Mesenchymal stem cell (in vitro differentiated cells and primary cell): ENCODE measurements at regions not wholly inside any gene's neighbourhood (a gene's known extent, or its start where the extent isn't known, plus 50 kb on each side); places are given as distances from the start of the nearest gene placed in this dataset.

ENCODE experiments used
- DNase-seq: peaks from one replicate; pipeline ENCODE4 v3.0.0-alpha.2; 2013
- H2AFZ ChIP-seq: one replicate; pipeline ENCODE4 v1.6.1; 2013; ENCODE audit warnings: low read depth, mild to moderate bottlenecking, control low read depth, inconsistent platforms, low read length, moderate library complexity
- H2AK5ac ChIP-seq: 2 replicates; pipeline ENCODE4 v1.6.1; 2013; ENCODE audit warnings: low read length, moderate library complexity, mild to moderate bottlenecking, inconsistent platforms; ENCODE audit not compliant: severe bottlenecking
- H2BK120ac ChIP-seq: one replicate; pipeline ENCODE4 v1.6.1; 2013; ENCODE audit warnings: low read depth, mild to moderate bottlenecking, inconsistent platforms, low read length, moderate library complexity
- H2BK12ac ChIP-seq, 2 experiments: one replicate each; pipeline ENCODE4 v1.6.1; 2013; ENCODE audit warnings: inconsistent platforms in 2 of 2, low read length in 2 of 2, mild to moderate bottlenecking in 2 of 2, moderate library complexity in 2 of 2, control low read depth in 1 of 2
- H2BK15ac ChIP-seq: one replicate; pipeline ENCODE4 v1.6.1; 2013; ENCODE audit warnings: mild to moderate bottlenecking, low read depth, inconsistent platforms; ENCODE audit not compliant: poor library complexity, severe bottlenecking
- H2BK5ac ChIP-seq: 2 replicates; pipeline ENCODE4 v1.6.1; 2013; ENCODE audit warnings: low read depth, mild to moderate bottlenecking, low read length, control low read depth, inconsistent platforms; ENCODE audit not compliant: poor library complexity, severe bottlenecking
- H3K14ac ChIP-seq, 2 experiments: one replicate each; pipeline ENCODE4 v1.6.1; 2013; ENCODE audit warnings: inconsistent platforms in 2 of 2, low read length in 2 of 2, control low read depth in 1 of 2, mild to moderate bottlenecking in 1 of 2, moderate library complexity in 1 of 2
- H3K18ac ChIP-seq, 2 experiments: one replicate each; pipeline ENCODE4 v1.6.1; 2013; ENCODE audit warnings: inconsistent platforms in 2 of 2, low read length in 2 of 2, control low read depth in 1 of 2, low read depth in 1 of 2, mild to moderate bottlenecking in 1 of 2
- H3K23ac ChIP-seq, 2 experiments: one replicate each; pipeline ENCODE4 v1.6.1; 2013; ENCODE audit warnings: inconsistent platforms in 2 of 2, low read length in 2 of 2, mild to moderate bottlenecking in 2 of 2, moderate library complexity in 2 of 2, control low read depth in 1 of 2
- H3K27ac ChIP-seq: 2 replicates; pipeline ENCODE4 v1.5.1; 2013; ENCODE audit warnings: mild to moderate bottlenecking, moderate library complexity, low read length, control low read depth, inconsistent platforms; ENCODE audit not compliant: poor library complexity, severe bottlenecking
- H3K27me3 ChIP-seq, 2 experiments: 2 replicates each; pipeline versions ENCODE4 v1.6.1 to v1.7.0; 2013; ENCODE audit warnings: low read length in 2 of 2, mild to moderate bottlenecking in 2 of 2, moderate library complexity in 2 of 2, control low read depth in 1 of 2, inconsistent platforms in 1 of 2; ENCODE audit not compliant: control insufficient read depth in 1 of 2, insufficient read depth in 1 of 2
- H3K36me3 ChIP-seq, 2 experiments: 2 replicates each; pipeline versions ENCODE4 v1.6.1 to v1.7.0; 2013; ENCODE audit warnings: low read length in 2 of 2, control low read depth in 1 of 2, inconsistent platforms in 1 of 2, low read depth in 1 of 2, mild to moderate bottlenecking in 1 of 2; ENCODE audit not compliant: insufficient read depth in 2 of 2, control insufficient read depth in 1 of 2
- H3K4ac ChIP-seq, 2 experiments: one replicate each; pipeline ENCODE4 v1.6.1; 2013; ENCODE audit warnings: inconsistent platforms in 2 of 2, low read length in 2 of 2, mild to moderate bottlenecking in 2 of 2, moderate library complexity in 2 of 2, control low read depth in 1 of 2, low read depth in 1 of 2
- H3K4me1 ChIP-seq: 2 replicates; pipeline ENCODE4 v1.6.1; 2013; ENCODE audit warnings: low read depth, low read length, control low read depth; ENCODE audit not compliant: control insufficient read depth, insufficient read depth
- H3K4me2 ChIP-seq: 2 replicates; pipeline ENCODE4 v1.6.1; 2013; ENCODE audit warnings: low read length, mild to moderate bottlenecking, inconsistent platforms; ENCODE audit not compliant: poor library complexity, severe bottlenecking
- H3K4me3 ChIP-seq, 2 experiments: 2 replicates each; pipeline versions ENCODE4 v1.5.1 to v1.7.0; 2013; ENCODE audit warnings: low read length in 2 of 2, mild to moderate bottlenecking in 2 of 2, control low read depth in 1 of 2, low read depth in 1 of 2; ENCODE audit not compliant: insufficient read depth in 1 of 2
- H3K79me1 ChIP-seq: replicated peaks from 2 replicates; pipeline ENCODE4 v1.6.1; 2013; ENCODE audit warnings: mild to moderate bottlenecking, control low read depth, low read length, inconsistent platforms; ENCODE audit not compliant: poor library complexity, severe bottlenecking
- H3K9ac ChIP-seq: 2 replicates; pipeline ENCODE4 v1.7.0; 2013; ENCODE audit warnings: mild to moderate bottlenecking, low read length, moderate library complexity
- H3K9me3 ChIP-seq: 2 replicates; pipeline ENCODE4 v1.7.0; 2013; ENCODE audit warnings: mild to moderate bottlenecking, low read length; ENCODE audit not compliant: control insufficient read depth
- H4K8ac ChIP-seq: one replicate; pipeline ENCODE4 v1.6.1; 2013; ENCODE audit warnings: inconsistent platforms, mild to moderate bottlenecking, low read length, moderate library complexity
- H4K91ac ChIP-seq: one replicate; pipeline ENCODE4 v1.6.1; 2013; ENCODE audit warnings: mild to moderate bottlenecking, low read length, inconsistent platforms
- WGBS: methylation state at CpG from one replicate; pipeline ENCODE4 v1.1.7; 2013; ENCODE audit warnings: mixed read lengths; 5-methylcytosine and 5-hydroxymethylcytosine counted together

DNA sequence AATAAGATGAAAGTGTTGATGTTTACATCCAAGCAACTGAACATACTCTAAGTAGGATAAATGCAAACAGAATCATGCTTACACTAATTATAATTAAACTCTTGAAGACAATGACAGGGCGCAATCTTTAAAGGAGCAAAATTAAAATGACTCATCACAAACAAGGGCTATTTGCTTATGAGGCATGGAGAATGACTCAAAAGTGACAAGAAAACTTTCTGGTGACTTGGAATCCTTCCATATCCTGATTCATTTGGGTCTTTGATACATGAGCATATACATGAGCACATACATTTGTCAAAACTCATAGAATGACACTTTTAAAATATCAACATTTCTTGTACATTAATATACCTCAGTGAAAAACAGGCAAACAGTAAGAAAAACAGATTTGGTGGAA, 1632.3 kb downstream of the KCNT2 start:
- H3K79me1 ChIP-seq, result no peaks in the 10 kb centered on the region
- H2AK5ac ChIP-seq, result no peak overlapping the region
- H2BK120ac ChIP-seq, result no peak overlapping the region
- no peak overlapping the region for H3K4ac ChIP-seq
- no peak overlapping the region for H3K9ac ChIP-seq
- H3K4me3 ChIP-seq, result no peak overlapping the region
- H2BK5ac ChIP-seq, result no peak overlapping the region
- no peaks in the 10 kb centered on the region for H3K36me3 ChIP-seq
- no peak overlapping the region for H3K27ac ChIP-seq
- WGBS, result 100% methylated on average over 1 of the region's 1 CpG
- H2AFZ ChIP-seq, result no peak overlapping the region
- H4K8ac ChIP-seq, result no peak overlapping the region
- no peaks in the 10 kb centered on the region for H3K4me1 ChIP-seq
- no peak overlapping the region for H3K4me2 ChIP-seq
- no peak overlapping the region for H3K18ac ChIP-seq
- H3K23ac ChIP-seq, result no peak overlapping the region
- no peak for DNase-seq
- no peak overlapping the region for H2BK12ac ChIP-seq
- H3K27me3 ChIP-seq, result no peaks in the 10 kb centered on the region
- no peak overlapping the region for H4K91ac ChIP-seq
- H2BK15ac ChIP-seq, result no peak overlapping the region
- H3K9me3 ChIP-seq, result peaks cover 13% of the 10 kb centered on the region
- H3K14ac ChIP-seq, result no peak overlapping the region

DNA sequence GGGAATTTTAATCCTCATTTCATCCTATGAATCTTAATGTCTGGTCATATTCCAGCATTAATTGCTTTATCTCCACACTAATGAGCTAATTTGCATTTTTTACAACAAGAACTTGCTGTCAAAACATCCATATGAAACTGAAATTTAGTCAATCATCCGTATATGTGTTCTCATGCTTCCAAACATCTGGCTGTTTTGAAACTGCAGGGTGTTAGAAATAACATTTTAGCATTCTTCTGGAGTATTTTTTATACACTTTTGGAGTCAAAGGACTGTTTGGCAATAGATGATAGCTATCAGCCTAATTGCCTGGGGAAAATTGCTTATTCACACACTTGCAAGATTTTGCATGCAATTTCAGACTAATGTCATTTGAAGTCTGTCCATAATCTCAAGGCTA, 1639.3 kb downstream of the KCNT2 start:
- Histone ChIP-seq H3K9me3 (peaks cover 7% of the 10 kb centered on the region), H4K91ac (no peak overlapping the region), H3K27ac (no peak overlapping the region), H3K36me3 (no peaks in the 10 kb centered on the region), H2AK5ac (no peak overlapping the region), H2BK5ac (no peak overlapping the region), H3K79me1 (no peaks in the 10 kb centered on the region), H3K4me2 (no peak overlapping the region), H2AFZ (no peak overlapping the region), H2BK120ac (no peak overlapping the region), H3K4me1 (no peaks in the 10 kb centered on the region), H3K23ac (no peak overlapping the region), H3K4me3 (no peak overlapping the region), H4K8ac (no peak overlapping the region), H3K9ac (no peak overlapping the region), H2BK12ac (no peak overlapping the region), H2BK15ac (no peak overlapping the region), H3K27me3 (no peaks in the 10 kb centered on the region), H3K4ac (no peak overlapping the region), H3K14ac (no peak overlapping the region), H3K18ac (no peak overlapping the region)
- WGBS, result no CpG with 5 or more reads among the region's 1 CpG
- no peak for DNase-seq

DNA sequence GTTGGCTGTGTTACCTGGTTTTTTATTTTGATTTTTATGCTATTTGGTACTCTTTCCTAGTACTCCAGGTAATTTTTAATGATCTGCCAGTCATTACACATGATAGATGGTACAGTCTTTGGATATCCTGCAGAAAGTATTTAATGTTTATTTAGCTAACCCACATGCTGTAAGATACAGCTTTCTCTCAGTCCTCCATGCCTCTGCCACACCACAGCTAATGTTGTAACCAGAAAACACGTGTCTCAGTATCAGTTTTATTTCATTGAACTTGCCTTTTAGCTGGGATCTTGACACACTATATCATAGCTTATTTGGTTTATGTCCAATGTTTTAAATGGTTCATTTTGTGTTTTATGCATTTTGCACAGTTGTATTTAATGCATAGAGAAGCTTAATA, 1648.4 kb downstream of the KCNT2 start:
- H2BK15ac ChIP-seq, result no peak overlapping the region
- H3K4me1 ChIP-seq, result no peaks in the 10 kb centered on the region
- no peak for DNase-seq
- no peak overlapping the region for H2AFZ ChIP-seq
- H4K8ac ChIP-seq, result no peak overlapping the region
- H3K14ac ChIP-seq, result no peak overlapping the region
- no peak overlapping the region for H3K4me2 ChIP-seq
- no peaks in the 10 kb centered on the region for H3K79me1 ChIP-seq
- H3K36me3 ChIP-seq, result no peaks in the 10 kb centered on the region
- no peaks in the 10 kb centered on the region for H3K27me3 ChIP-seq
- H2BK120ac ChIP-seq, result no peak overlapping the region
- no peak overlapping the region for H3K4me3 ChIP-seq
- no CpG with 5 or more reads among the region's 1 CpG for WGBS
- H3K9ac ChIP-seq, result no peak overlapping the region
- no peak overlapping the region for H2BK12ac ChIP-seq
- H3K27ac ChIP-seq, result no peak overlapping the region
- H4K91ac ChIP-seq, result no peak overlapping the region
- peaks cover 15% of the 10 kb centered on the region for H3K9me3 ChIP-seq
- H3K18ac ChIP-seq, result no peak overlapping the region
- H3K4ac ChIP-seq, result no peak overlapping the region
- H2BK5ac ChIP-seq, result no peak overlapping the region
- no peak overlapping the region for H3K23ac ChIP-seq
- no peak overlapping the region for H2AK5ac ChIP-seq

DNA sequence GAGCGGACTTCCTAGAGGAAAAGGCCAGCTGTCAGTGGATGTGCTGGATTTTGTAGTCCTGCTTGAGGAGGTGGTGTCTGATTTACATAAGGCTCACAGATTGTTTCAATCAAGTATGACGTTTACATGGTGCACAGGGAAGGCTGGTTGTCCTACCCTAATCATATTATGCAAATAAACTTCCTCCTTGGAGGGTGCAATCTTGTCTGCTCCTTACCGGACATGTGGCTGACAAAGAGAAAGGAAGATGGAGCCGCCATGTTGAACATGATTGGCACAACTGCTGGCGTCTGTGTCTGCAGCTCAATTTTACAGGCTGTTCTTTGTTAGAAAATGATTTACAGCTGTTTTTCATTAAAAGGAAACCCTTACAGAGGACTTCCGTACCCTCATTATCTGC, 1656.1 kb downstream of the KCNT2 start:
- no peak overlapping the region for H4K8ac ChIP-seq
- WGBS, result 68% methylated on average over 5 of the region's 6 CpGs
- H3K9ac ChIP-seq, result no peak overlapping the region
- no peak overlapping the region for H4K91ac ChIP-seq
- H3K18ac ChIP-seq, result no peak overlapping the region
- H2BK15ac ChIP-seq, result no peak overlapping the region
- no peak overlapping the region for H2BK12ac ChIP-seq
- H2BK120ac ChIP-seq, result no peak overlapping the region
- H3K4ac ChIP-seq, result no peak overlapping the region
- no peak overlapping the region for H2AFZ ChIP-seq
- no peak overlapping the region for H3K14ac ChIP-seq
- no peak for DNase-seq
- no peak overlapping the region for H2BK5ac ChIP-seq
- no peak overlapping the region for H3K4me2 ChIP-seq
- no peak overlapping the region for H3K4me3 ChIP-seq
- no peaks in the 10 kb centered on the region for H3K36me3 ChIP-seq
- no peak overlapping the region for H2AK5ac ChIP-seq
- H3K4me1 ChIP-seq, result no peaks in the 10 kb centered on the region
- H3K23ac ChIP-seq, result no peak overlapping the region
- H3K79me1 ChIP-seq, result no peaks in the 10 kb centered on the region
- H3K27me3 ChIP-seq, result no peaks in the 10 kb centered on the region
- no peak overlapping the region for H3K27ac ChIP-seq
- peaks cover 15% of the 10 kb centered on the region for H3K9me3 ChIP-seq
